Colonic mucosa (tissue), 4 donors: ENCODE measurements at regions not wholly inside any gene's neighbourhood (a gene's known extent, or its start where the extent isn't known, plus 50 kb on each side); places are given as distances from the start of the nearest gene placed in this dataset.

ENCODE experiments used
- DNase-seq: peaks from one replicate; pipeline ENCODE4 v3.0.0-alpha.2; 2020
- H3K27ac ChIP-seq: fragments of 200-600 bp; one replicate; pipeline ENCODE4 v1.8.0; 2021
- H3K27me3 ChIP-seq: fragments of 200-600 bp; one replicate; pipeline ENCODE4 v1.8.0; 2021
- H3K36me3 ChIP-seq: fragments of 200-600 bp; one replicate; pipeline ENCODE4 v1.8.0; 2021
- H3K4me1 ChIP-seq: fragments of 200-600 bp; one replicate; pipeline ENCODE4 v1.8.0; 2021; ENCODE audit warnings: mild to moderate bottlenecking
- H3K4me3 ChIP-seq: fragments of 200-600 bp; one replicate; pipeline ENCODE4 v1.8.0; 2021
- H3K9ac ChIP-seq, 2 donors: one replicate each; pipeline ENCODE4 v1.7.0; 2013; ENCODE audit warnings: control low read depth in 2 of 2, low read depth in 2 of 2, low read length in 2 of 2
- H3K9me3 ChIP-seq: fragments of 200-600 bp; one replicate; pipeline ENCODE4 v1.8.0; 2021
- intact Hi-C: fragments of 100-400 bp; cut with DNase I; formaldehyde crosslinking; loops from one replicate; pipeline ENCODE4 v1.14.1; 2022
- TF ChIP-seq, protein P1 (sequence below): fragments of 200-600 bp; IDR thresholded peaks from one replicate; pipeline ENCODE4 v1.8.0; 2022; ENCODE audit warnings: antibody characterized with exemption, mild to moderate bottlenecking
- donor health status: healthy.
- donor health status: DM: no; HTN: no; CAD: no.
- donor health status: DM: no; HTN: no; CAD: no.

DNA sequence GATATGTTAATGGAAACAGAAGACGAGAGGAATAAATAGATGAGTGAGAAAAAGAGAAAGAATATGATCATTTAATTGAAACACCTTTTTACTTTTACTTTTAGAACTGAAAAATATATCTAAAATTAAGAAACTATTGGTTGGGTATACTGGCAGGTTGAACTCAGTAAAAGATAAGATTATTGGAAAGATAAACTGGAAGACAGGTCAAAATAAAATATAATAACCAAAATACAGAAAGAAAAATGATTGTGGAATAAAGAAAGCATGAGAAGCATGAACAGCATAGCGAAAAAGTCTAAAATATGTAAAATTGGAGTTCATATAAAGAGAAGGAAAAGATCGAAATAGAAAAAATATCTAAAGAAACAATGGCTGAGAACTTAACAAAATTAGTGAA is 242.2 kb upstream of the MIR17HG start:
- Histone ChIP-seq H3K36me3 (no peaks in the 10 kb centered on the region), H3K4me1 (no peaks in the 10 kb centered on the region), H3K4me3 (no peak overlapping the region), H3K9me3 (no peaks in the 10 kb centered on the region), H3K27ac (no peak overlapping the region), H3K27me3 (no peaks in the 10 kb centered on the region), H3K9ac (no peak overlapping the region)
- no peak for DNase-seq
- TF ChIP-seq, protein P1, sequence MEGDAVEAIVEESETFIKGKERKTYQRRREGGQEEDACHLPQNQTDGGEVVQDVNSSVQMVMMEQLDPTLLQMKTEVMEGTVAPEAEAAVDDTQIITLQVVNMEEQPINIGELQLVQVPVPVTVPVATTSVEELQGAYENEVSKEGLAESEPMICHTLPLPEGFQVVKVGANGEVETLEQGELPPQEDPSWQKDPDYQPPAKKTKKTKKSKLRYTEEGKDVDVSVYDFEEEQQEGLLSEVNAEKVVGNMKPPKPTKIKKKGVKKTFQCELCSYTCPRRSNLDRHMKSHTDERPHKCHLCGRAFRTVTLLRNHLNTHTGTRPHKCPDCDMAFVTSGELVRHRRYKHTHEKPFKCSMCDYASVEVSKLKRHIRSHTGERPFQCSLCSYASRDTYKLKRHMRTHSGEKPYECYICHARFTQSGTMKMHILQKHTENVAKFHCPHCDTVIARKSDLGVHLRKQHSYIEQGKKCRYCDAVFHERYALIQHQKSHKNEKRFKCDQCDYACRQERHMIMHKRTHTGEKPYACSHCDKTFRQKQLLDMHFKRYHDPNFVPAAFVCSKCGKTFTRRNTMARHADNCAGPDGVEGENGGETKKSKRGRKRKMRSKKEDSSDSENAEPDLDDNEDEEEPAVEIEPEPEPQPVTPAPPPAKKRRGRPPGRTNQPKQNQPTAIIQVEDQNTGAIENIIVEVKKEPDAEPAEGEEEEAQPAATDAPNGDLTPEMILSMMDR = no peak
- intact Hi-C loops = no loop called here

DNA sequence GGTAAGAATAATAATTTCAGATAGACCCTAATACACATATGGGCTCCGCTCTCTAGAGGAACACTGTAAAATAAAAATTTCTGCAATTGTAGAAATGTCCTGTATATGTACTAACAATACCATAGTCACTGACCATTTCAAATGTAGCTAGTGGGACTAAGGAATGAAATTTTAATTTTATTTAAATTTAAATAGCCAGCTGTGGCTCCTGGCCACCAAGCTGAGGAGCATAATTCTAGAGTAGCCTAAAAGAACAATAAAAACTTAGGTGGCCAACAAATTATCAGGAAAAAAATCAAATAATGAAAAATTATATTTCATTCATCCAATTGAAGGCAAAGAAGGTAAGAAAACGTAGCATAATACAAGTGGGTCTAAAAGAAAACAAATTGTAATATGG is 240.9 kb upstream of the MIR17HG start:
- Histone ChIP-seq H3K4me3 (no peak overlapping the region), H3K9ac (no peak overlapping the region), H3K27ac (no peak overlapping the region), H3K27me3 (no peaks in the 10 kb centered on the region), H3K9me3 (no peaks in the 10 kb centered on the region), H3K4me1 (no peaks in the 10 kb centered on the region), H3K36me3 (no peaks in the 10 kb centered on the region)
- intact Hi-C loops = no loop called here
- no peak for DNase-seq
- TF ChIP-seq, protein P1 = no peak

DNA sequence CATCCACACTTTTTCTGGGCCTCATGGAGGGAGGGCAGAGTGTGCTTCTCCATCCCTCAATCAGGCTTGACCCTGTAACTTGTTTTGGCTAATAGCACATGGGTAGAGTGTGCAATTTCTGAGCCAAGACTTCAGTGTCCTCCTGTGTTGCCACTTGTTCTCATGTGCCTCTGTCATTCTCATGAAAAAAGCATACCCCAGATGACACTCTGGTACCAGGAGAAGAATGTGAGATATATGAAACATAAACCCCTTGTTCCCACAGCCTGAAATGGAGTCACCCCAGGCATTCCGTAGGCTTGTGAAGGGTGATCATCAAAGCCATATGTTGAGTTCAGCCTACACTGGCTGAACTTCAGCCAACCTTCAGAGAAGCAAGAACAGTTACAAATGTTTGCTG is 239.2 kb upstream of the MIR17HG start:
- no peak overlapping the region for H3K27ac ChIP-seq
- DNase-seq = no peak
- no peak overlapping the region for H3K9ac ChIP-seq
- intact Hi-C loops = no loop called here
- no peaks in the 10 kb centered on the region for H3K4me1 ChIP-seq
- no peak overlapping the region for H3K4me3 ChIP-seq
- TF ChIP-seq, protein P1 = no peak
- H3K27me3 ChIP-seq = no peaks in the 10 kb centered on the region
- H3K36me3 ChIP-seq = no peaks in the 10 kb centered on the region
- no peaks in the 10 kb centered on the region for H3K9me3 ChIP-seq

DNA sequence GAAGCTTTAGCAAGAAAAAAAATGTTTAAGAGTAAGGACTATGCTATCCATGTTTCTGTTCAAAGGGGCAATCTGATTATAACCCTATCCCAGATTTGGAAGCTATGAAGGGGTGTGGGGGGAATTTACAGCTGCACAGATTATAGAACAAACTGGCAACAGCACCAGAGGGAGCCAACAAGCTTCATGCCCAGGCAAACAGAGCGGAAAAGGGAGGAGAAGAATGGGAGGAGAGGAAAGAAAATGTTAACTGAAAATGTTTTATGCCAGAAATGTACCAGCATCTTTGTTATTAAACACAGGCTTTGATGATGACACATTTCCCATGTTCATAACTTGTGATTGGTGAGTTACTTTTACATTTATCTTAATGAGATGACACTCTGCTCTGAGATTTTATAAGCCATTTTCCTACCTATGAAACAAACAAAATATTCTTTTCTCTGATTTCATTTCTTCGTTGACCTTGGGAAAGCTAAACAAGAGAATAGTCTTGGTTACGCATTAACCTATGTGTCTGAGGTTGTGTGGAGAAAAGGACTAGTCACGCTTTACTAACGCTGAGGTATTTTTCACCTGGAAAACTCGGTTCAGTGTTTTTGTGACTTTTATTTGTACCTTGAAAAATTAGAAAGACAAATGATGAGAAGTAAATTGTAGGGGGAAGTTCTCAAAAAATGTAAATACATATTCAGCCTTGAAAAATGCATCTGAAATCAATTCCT is 235.8 kb upstream of the MIR17HG start:
- Histone ChIP-seq H3K27ac (no peak overlapping the region), H3K9ac (no peak overlapping the region)

DNA sequence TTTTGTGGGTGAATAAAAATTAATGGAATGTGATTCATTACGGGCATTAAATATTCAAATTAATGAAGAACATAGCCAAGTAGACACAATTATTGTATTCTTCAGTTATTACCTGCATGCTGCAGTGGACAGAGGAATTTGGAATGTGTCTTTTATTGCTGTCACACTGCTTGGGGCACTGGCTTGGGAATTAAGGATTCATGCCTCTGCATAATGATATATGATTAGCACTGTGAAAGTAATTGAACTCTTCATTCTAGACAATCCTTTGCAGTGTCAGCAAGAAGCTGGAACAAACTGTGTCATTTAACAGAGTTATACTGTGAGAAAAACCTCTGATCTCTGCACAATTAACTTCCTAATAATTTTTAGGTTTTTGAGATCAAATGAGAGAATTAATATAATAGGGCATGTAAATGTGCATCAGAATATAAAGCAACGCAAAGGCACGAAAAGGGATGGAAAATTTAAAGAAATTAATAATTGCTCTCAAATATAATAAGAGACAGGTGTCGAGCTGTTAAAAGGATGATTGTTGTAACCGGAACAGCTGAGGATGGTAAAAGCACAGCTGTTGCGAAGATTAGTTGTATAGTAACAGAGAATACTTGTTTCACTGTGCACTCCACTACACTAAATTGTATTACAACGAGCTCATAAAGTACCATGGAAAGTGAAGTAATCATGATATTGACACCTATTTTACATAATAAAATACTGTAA is 235.1 kb upstream of the MIR17HG start:
- H3K27ac ChIP-seq = no peak overlapping the region
- H3K9me3 ChIP-seq = no peaks in the 10 kb centered on the region
- H3K4me1 ChIP-seq = no peaks in the 10 kb centered on the region
- intact Hi-C loops = no loop called here
- H3K4me3 ChIP-seq = no peak overlapping the region
- no peak for DNase-seq
- H3K36me3 ChIP-seq = no peaks in the 10 kb centered on the region
- TF ChIP-seq, protein P1 = no peak
- no peak overlapping the region for H3K9ac ChIP-seq
- no peaks in the 10 kb centered on the region for H3K27me3 ChIP-seq

More for the DNA sequence above, 235.8 kb upstream of the MIR17HG start:
- intact Hi-C loops = no loop called here
- Histone ChIP-seq H3K27me3 (no peaks in the 10 kb centered on the region), H3K36me3 (no peaks in the 10 kb centered on the region), H3K9me3 (no peaks in the 10 kb centered on the region), H3K4me1 (no peaks in the 10 kb centered on the region), H3K4me3 (no peak overlapping the region)
- TF ChIP-seq, protein P1 = no peak
- DNase-seq = no peak
